H1 (cell line): ENCODE measurements at regions not wholly inside any gene's neighbourhood (a gene's known extent, or its start where the extent isn't known, plus 50 kb on each side); places are given as distances from the start of the nearest gene placed in this dataset.

Experiments
- CTCF ChIA-PET: fragments of 300-600 bp; sonication (Branson Sonifier 250); formaldehyde crosslinking; loops from one replicate; lab custom pipeline; 2021; ENCODE audit not compliant: partially characterized antibody; lab: Charles Lee
- POLR2A ChIA-PET: fragments of 300-600 bp; sonication (Branson Sonifier 250); formaldehyde crosslinking; loops from one replicate; lab custom pipeline; 2021; ENCODE audit warnings: inconsistent platforms; ENCODE audit not compliant: partially characterized antibody; lab: Charles Lee
- DNase-seq, 2 experiments: peaks; one replicate each; pipeline versions ENCODE4 v3.0.0 to v3.0.0-alpha.2; 2010 to 2022; ENCODE audit warnings: low spot score in 2 of 2, low read depth in 1 of 2, mixed read lengths in 1 of 2
- FAIRE-seq: peaks from 2 replicates; lab custom pipeline; 2011; peaks lifted over from hg19 to GRCh38; lab: Jason Lieb, UNC
- H2AFZ ChIP-seq: 2 replicates; pipeline ENCODE4 v1.8.1; 2012; ENCODE audit warnings: low read length, inconsistent platforms
- H2AK5ac ChIP-seq: 2 replicates; pipeline ENCODE4 v1.6.1; 2013; ENCODE audit warnings: low read depth, low read length
- H2BK120ac ChIP-seq: replicated peaks from 2 replicates; pipeline ENCODE3; 2013; ENCODE audit warnings: low read depth, low read length, inconsistent platforms
- H2BK12ac ChIP-seq: 2 replicates; pipeline ENCODE4 v1.6.1; 2013; ENCODE audit warnings: low read depth, low read length
- H2BK15ac ChIP-seq: 2 replicates; pipeline ENCODE4 v1.6.1; 2013; ENCODE audit warnings: low read length
- H2BK20ac ChIP-seq: 2 replicates; pipeline ENCODE4 v1.6.1; 2013; ENCODE audit warnings: low read length
- H2BK5ac ChIP-seq: 2 replicates; pipeline ENCODE4 v1.6.1; 2013; ENCODE audit warnings: low read depth, low read length
- H3K14ac ChIP-seq: 2 replicates; pipeline ENCODE4 v1.6.1; 2013; ENCODE audit warnings: inconsistent platforms; ENCODE audit not compliant: insufficient read length
- H3K18ac ChIP-seq: 2 replicates; pipeline ENCODE4 v1.6.1; 2013; ENCODE audit warnings: low read length; ENCODE audit errors: extremely low read depth
- H3K23ac ChIP-seq: 2 replicates; pipeline ENCODE4 v1.6.1; 2013; ENCODE audit warnings: inconsistent platforms; ENCODE audit not compliant: insufficient read length
- H3K23me2 ChIP-seq: 2 replicates; pipeline ENCODE4 v1.6.1; 2013; ENCODE audit warnings: low read depth, low read length
- H3K27ac ChIP-seq: 2 replicates; pipeline ENCODE4 v1.6.1; 2011; ENCODE audit warnings: low read depth, low read length, inconsistent platforms
- H3K27me3 ChIP-seq, 4 experiments: replicated peaks in 1 of 4; 1 replicate in 1 of 4; 2 replicates in 3 of 4; pipeline versions ENCODE4 v1.6.1 to v1.8.1; 2011 to 2013; ENCODE audit warnings: low read length in 3 of 4, mild to moderate bottlenecking in 3 of 4, inconsistent platforms in 2 of 4, mixed read lengths in 2 of 4, moderate library complexity in 1 of 4; ENCODE audit not compliant: control insufficient read depth in 3 of 4, insufficient read depth in 3 of 4; ENCODE audit errors: extremely low read depth in 1 of 4
- H3K36me3 ChIP-seq, 4 experiments: 2 replicates each; pipeline versions ENCODE4 v1.6.1 to v1.8.1; 2011 to 2013; ENCODE audit warnings: mild to moderate bottlenecking in 4 of 4, low read length in 3 of 4, moderate library complexity in 2 of 4, control low read depth in 1 of 4, inconsistent platforms in 1 of 4; ENCODE audit not compliant: insufficient read depth in 4 of 4, control insufficient read depth in 2 of 4
- H3K4ac ChIP-seq: replicated peaks from 2 replicates; pipeline ENCODE3; 2013; ENCODE audit warnings: low read length, low read depth, mixed read lengths, inconsistent platforms; ENCODE audit not compliant: insufficient read length
- H3K4me1 ChIP-seq, 4 experiments: replicated peaks in 1 of 4; 1 replicate in 1 of 4; 2 replicates in 3 of 4; pipeline versions ENCODE4 v1.6.1 to v1.8.1; 2011 to 2013; ENCODE audit warnings: low read length in 3 of 4, inconsistent platforms in 2 of 4, mixed read lengths in 1 of 4; ENCODE audit not compliant: insufficient read depth in 4 of 4, control insufficient read depth in 3 of 4
- H3K4me2 ChIP-seq, 2 experiments: 2 replicates each; pipeline versions ENCODE4 v1.6.1 to v1.8.1; 2011 to 2013; ENCODE audit warnings: low read depth in 2 of 2, low read length in 2 of 2, control low read depth in 1 of 2, inconsistent platforms in 1 of 2, mild to moderate bottlenecking in 1 of 2; ENCODE audit not compliant: insufficient read depth in 1 of 2
- H3K4me3 ChIP-seq, 4 experiments: fragments of 200-600, 300-600 bp in 1 of 4; sonication (generic), shearing (Covaris generic), sonication (Bioruptor Twin) in 1 of 4; 2 replicates each; pipeline versions ENCODE4 v1.5.1 to v1.8.1; 2011 to 2016; ENCODE audit warnings: low read length in 4 of 4, low read depth in 3 of 4, control low read depth in 2 of 4, inconsistent platforms in 2 of 4, mild to moderate bottlenecking in 2 of 4, mixed read lengths in 1 of 4, moderate library complexity in 1 of 4; ENCODE audit not compliant: insufficient read depth in 2 of 4; ENCODE audit errors: extremely low read depth in 1 of 4
- H3K56ac ChIP-seq: replicated peaks from 2 replicates; pipeline ENCODE3; 2013; ENCODE audit warnings: low read depth, mild to moderate bottlenecking, mixed read lengths, low read length, inconsistent platforms; ENCODE audit not compliant: insufficient read length
- H3K79me1 ChIP-seq: 2 replicates; pipeline ENCODE4 v1.6.1; 2013; ENCODE audit warnings: low read depth, low read length, control low read depth
- H3K79me2 ChIP-seq, 2 experiments: 2 replicates each; pipeline versions ENCODE4 v1.6.1 to v1.8.1; 2012 to 2013; ENCODE audit warnings: low read length in 2 of 2, mild to moderate bottlenecking in 2 of 2, inconsistent platforms in 1 of 2; ENCODE audit not compliant: insufficient read depth in 2 of 2, control insufficient read depth in 1 of 2
- H3K9ac ChIP-seq, 4 experiments: replicated peaks in 1 of 4; 1 replicate in 1 of 4; 2 replicates in 3 of 4; pipeline versions ENCODE4 v1.6.1 to v1.8.1; 2011 to 2013; ENCODE audit warnings: low read depth in 3 of 4, low read length in 3 of 4, control low read depth in 2 of 4, mild to moderate bottlenecking in 2 of 4, moderate library complexity in 2 of 4, inconsistent platforms in 1 of 4; ENCODE audit errors: extremely low read depth in 1 of 4
- H3K9me3 ChIP-seq, 2 experiments: 2 replicates each; pipeline versions ENCODE4 v1.6.1 to v1.8.1; 2012 to 2013; ENCODE audit warnings: mild to moderate bottlenecking in 2 of 2, moderate library complexity in 2 of 2, control low read depth in 1 of 2, inconsistent platforms in 1 of 2, low read depth in 1 of 2, low read length in 1 of 2, mixed read lengths in 1 of 2; ENCODE audit not compliant: insufficient read depth in 2 of 2
- H4K20me1 ChIP-seq, 2 experiments: replicated peaks in 1 of 2; 2 replicates each; pipeline versions ENCODE3 to v1.8.1; 2011 to 2013; ENCODE audit warnings: inconsistent platforms in 2 of 2, low read length in 2 of 2, mild to moderate bottlenecking in 1 of 2; ENCODE audit not compliant: insufficient read depth in 2 of 2, control insufficient read depth in 1 of 2
- H4K5ac ChIP-seq: 2 replicates; pipeline ENCODE4 v1.6.1; 2013; ENCODE audit warnings: low read length, low read depth, mixed read lengths, inconsistent platforms; ENCODE audit not compliant: insufficient read length
- H4K8ac ChIP-seq: 2 replicates; pipeline ENCODE4 v1.8.0; 2013; ENCODE audit warnings: mild to moderate bottlenecking, moderate library complexity, low read length, inconsistent platforms; ENCODE audit not compliant: insufficient read depth; ENCODE audit errors: extremely low read depth
- H4K91ac ChIP-seq: replicated peaks from 2 replicates; pipeline ENCODE3; 2013; ENCODE audit warnings: low read length, mixed read lengths, inconsistent platforms; ENCODE audit not compliant: insufficient read length
- BACH1 ChIP-seq: IDR thresholded peaks from 2 replicates; pipeline ENCODE4 v1.6.1; 2012; ENCODE audit warnings: low read length, improper control_type of control experiment
- BRCA1 ChIP-seq: IDR thresholded peaks from 2 replicates; pipeline ENCODE4 v1.6.1; 2012; ENCODE audit warnings: low read depth, low read length, improper control_type of control experiment
- CBX5 ChIP-seq: fragments of 300-800, 300-1000 bp; sonication (generic); IDR thresholded peaks from 2 replicates; pipeline ENCODE4 v1.7.1; 2016; ENCODE audit warnings: antibody characterized with exemption, low read length, low read depth
- CBX8 ChIP-seq: fragments of 300-800, 300-1000 bp; sonication (generic); IDR thresholded peaks from 2 replicates; pipeline ENCODE4 v1.7.1; 2016; ENCODE audit warnings: low read depth, low read length, borderline replicate concordance
- E2F6 ChIP-seq: IDR thresholded peaks from 2 replicates; pipeline ENCODE4 v1.6.1; 2012; ENCODE audit warnings: inconsistent platforms
- EZH2 ChIP-seq: fragments of 200-600 bp; sonication (generic); IDR thresholded peaks from 2 replicates; pipeline ENCODE4 v1.7.1; 2012; ENCODE audit warnings: low read depth, mild to moderate bottlenecking, moderate library complexity, low read length, inconsistent platforms; ENCODE audit not compliant: severe bottlenecking
- KDM4A ChIP-seq: IDR thresholded peaks from one replicate; pipeline ENCODE4 v1.7.1; 2012; ENCODE audit warnings: low read depth, mild to moderate bottlenecking, moderate library complexity, low read length, inconsistent platforms; ENCODE audit not compliant: severe bottlenecking
- POLR2A ChIP-seq, 2 experiments: IDR thresholded peaks; 1 replicate in 1 of 2; 2 replicates in 1 of 2; pipeline ENCODE4 v1.6.1; 2011; ENCODE audit warnings: low read depth in 2 of 2, low read length in 2 of 2, mild to moderate bottlenecking in 2 of 2; ENCODE audit errors: control extremely low read depth in 1 of 2
- RAD21 ChIP-seq, 2 experiments: IDR thresholded peaks in 1 of 2; conservative IDR thresholded peaks in 1 of 2; 2 replicates each; pipeline ENCODE4 v1.6.1; 2011; ENCODE audit warnings: low read depth in 2 of 2, low read length in 2 of 2, improper control_type of control experiment in 1 of 2, inconsistent platforms in 1 of 2, mild to moderate bottlenecking in 1 of 2, moderate library complexity in 1 of 2
- SIN3A ChIP-seq, 2 experiments: IDR thresholded peaks in 1 of 2; conservative IDR thresholded peaks in 1 of 2; 2 replicates each; pipeline ENCODE4 v1.6.1; 2011 to 2012; ENCODE audit warnings: low read length in 2 of 2, improper control_type of control experiment in 1 of 2, low read depth in 1 of 2, mild to moderate bottlenecking in 1 of 2
- SRF ChIP-seq: IDR thresholded peaks from 2 replicates; pipeline ENCODE4 v1.6.1; 2011; ENCODE audit warnings: mild to moderate bottlenecking, low read depth, low read length, moderate library complexity
- TAF7 ChIP-seq: optimal IDR thresholded peaks from 2 replicates; pipeline ENCODE3; 2011; ENCODE audit warnings: low read depth, mild to moderate bottlenecking, inconsistent platforms, low read length, moderate library complexity, borderline replicate concordance
- ZNF274 ChIP-seq: IDR thresholded peaks from 2 replicates; pipeline ENCODE4 v1.7.0; 2012; ENCODE audit warnings: low read length, borderline replicate concordance; ENCODE audit errors: extremely low read depth
- WGBS, 2 experiments: shearing (Covaris generic) in 1 of 2; methylation state at CpG; one replicate each; pipeline versions ENCODE4 v1.1.6 to v1.1.7; 2013 to 2015; ENCODE audit warnings: low lambda C conversion rate in 2 of 2, mixed read lengths in 2 of 2, inconsistent platforms in 1 of 2, low coverage in 1 of 2, missing lambda C conversion rate in 1 of 2; ENCODE audit not compliant: insufficient replicate concordance in 2 of 2, insufficient coverage in 1 of 2, insufficient read length in 1 of 2; ENCODE audit errors: extremely low coverage in 1 of 2, missing lambda C conversion rate in 1 of 2; 5-methylcytosine and 5-hydroxymethylcytosine counted together

DNA sequence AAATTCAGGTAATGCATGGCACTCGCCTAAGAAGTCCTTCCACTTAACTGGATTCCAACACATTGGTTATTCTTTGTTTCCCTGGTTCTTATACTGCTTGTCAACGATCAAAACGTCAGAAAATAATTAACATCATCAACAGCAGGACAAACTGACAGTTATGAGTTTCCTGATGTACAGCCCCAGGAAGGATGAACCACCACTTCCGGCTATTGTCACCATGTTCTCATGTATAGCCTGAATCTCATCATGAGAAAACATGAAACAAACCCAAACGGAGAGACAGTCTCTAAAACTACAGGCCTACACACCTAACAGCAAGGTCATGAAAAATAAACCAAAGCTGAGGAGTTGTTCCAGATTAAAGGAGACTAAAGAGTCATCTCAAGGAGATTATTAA lies 60.5 kb upstream of the FBXO28 start:
- FAIRE-seq, result no peak
- Histone ChIP-seq H3K27ac (no peak overlapping the region), H3K4me3 (no peak overlapping the region), H3K79me2 (no peaks in the 10 kb centered on the region), H2BK12ac (no peak overlapping the region), H4K8ac (no peak overlapping the region), H2AK5ac (no peak overlapping the region), H2BK20ac (no peak overlapping the region), H2BK5ac (no peak overlapping the region), H3K9me3 (no peaks in the 10 kb centered on the region), H3K4me2 (no peak overlapping the region), H3K23ac (no peak overlapping the region), H3K79me1 (no peaks in the 10 kb centered on the region), H3K27me3 (no peaks in the 10 kb centered on the region), H2BK15ac (no peak overlapping the region), H3K9ac (no peak overlapping the region), H4K20me1 (no peaks in the 10 kb centered on the region), H3K4me1 (no peaks in the 10 kb centered on the region), H2BK120ac (no peak overlapping the region), H3K23me2 (no peaks in the 10 kb centered on the region), H3K36me3 (no peaks in the 10 kb centered on the region; a peak in 1 of 8 replicates), H3K4ac (no peak overlapping the region), H4K91ac (no peak overlapping the region), H4K5ac (no peak overlapping the region), H3K14ac (no peak overlapping the region), H3K56ac (no peak overlapping the region), H2AFZ (no peak overlapping the region), H3K18ac (no peak overlapping the region)
- ChIA-PET CTCF (interaction anchor here (4.5 kb wide), 1 partner anchor 8 kb away, joined by 24 read pairs; no protein-coding TSS in a partner anchor), POLR2A (no interaction called here)
- 64% methylated on average over 5 of the region's 5 CpGs; no CpG with 5 or more reads in 1 of the 2 experiments for WGBS, 2 experiments
- no peak for DNase-seq
- TF ChIP-seq ZNF274 (no peak), SRF (no peak), BACH1 (no peak), CBX8 (no peak), E2F6 (no peak), TAF7 (no peak), POLR2A (IDR thresholded peaks at IDR 0.05; ENCODE audit: control extremely low read depth in 1 of 2, low read depth in 2 of 2, low read length in 2 of 2) (no peak), EZH2 (no peak), RAD21 (IDR thresholded peaks at IDR 0.05 in 1 of 2, conservative IDR thresholded peaks at IDR 0.05 in 1 of 2; ENCODE audit: low read depth in 2 of 2, low read length in 2 of 2) (no peak), KDM4A (no peak), BRCA1 (no peak), CBX5 (no peak), SIN3A (conservative IDR thresholded peaks at IDR 0.05 in 1 of 2, IDR thresholded peaks at IDR 0.05 in 1 of 2; ENCODE audit: low read depth in 1 of 2, low read length in 2 of 2) (no peak)
